SK-N-SH treated with all-trans-retinoic acid at 6 μM for 48 hours (cell line): ENCODE measurements at regions not wholly inside any gene's neighbourhood (a gene's known extent, or its start where the extent isn't known, plus 50 kb on each side); places are given as distances from the start of the nearest gene placed in this dataset.
"Not testable (repeated sequence)": the region's sequence is repeated elsewhere in the genome, so short reads cannot be mapped to it uniquely, and the experiment has no call there.

Source experiments
- ATAC-seq: fragments of 200-7000 bp; cut with Tn5 transposase; 3 replicates; pipeline ENCODE4 v1.9.1; 2020; ENCODE audit warnings: mild to moderate bottlenecking, moderate library complexity
- ARNTL ChIP-seq: fragments of 450-650 bp; formaldehyde crosslinking; IDR thresholded peaks from 2 replicates; pipeline ENCODE4 v1.5.0; 2020; ENCODE audit warnings: low read depth, mild to moderate bottlenecking, moderate library complexity, borderline replicate concordance
- BACH2 ChIP-seq: fragments of 250-450 bp; sonication (Bioruptor Pico); IDR thresholded peaks from 2 replicates; pipeline ENCODE4 v1.9.0; 2021; ENCODE audit warnings: mild to moderate bottlenecking, borderline replicate concordance
- CREB5 ChIP-seq: fragments of 250-450 bp; sonication (Bioruptor Pico); IDR thresholded peaks from 2 replicates; pipeline ENCODE4 v1.5.1; 2020; ENCODE audit warnings: low read depth, mild to moderate bottlenecking, moderate library complexity
- CSDC2 ChIP-seq: fragments of 250-450 bp; sonication (Bioruptor Pico); IDR thresholded peaks from 2 replicates; pipeline ENCODE4 v1.5.0; 2020; ENCODE audit warnings: mild to moderate bottlenecking, moderate library complexity
- CSRNP3 ChIP-seq: fragments of 250-450 bp; sonication (Bioruptor Pico); IDR thresholded peaks from 2 replicates; pipeline ENCODE4 v1.5.1; 2021; ENCODE audit warnings: mild to moderate bottlenecking, moderate library complexity
- ISL1 ChIP-seq: fragments of 250-450 bp; sonication (Bioruptor Pico); IDR thresholded peaks from 2 replicates; pipeline ENCODE4 v2.1.2; 2022; ENCODE audit warnings: mild to moderate bottlenecking, moderate library complexity
- PATZ1 ChIP-seq: fragments of 250-450 bp; sonication (Bioruptor Pico); IDR thresholded peaks from 2 replicates; pipeline ENCODE4 v1.8.0; 2020; ENCODE audit warnings: mild to moderate bottlenecking, moderate library complexity, borderline replicate concordance
- POU6F1 ChIP-seq: fragments of 250-450 bp; sonication (Bioruptor Pico); IDR thresholded peaks from 2 replicates; pipeline ENCODE4 v1.8.0; 2021; ENCODE audit warnings: low read depth, mild to moderate bottlenecking, moderate library complexity, borderline replicate concordance
- PPARA ChIP-seq: fragments of 250-450 bp; sonication (Bioruptor Pico); IDR thresholded peaks from 2 replicates; pipeline ENCODE4 v1.5.0; 2020; ENCODE audit warnings: mild to moderate bottlenecking, borderline replicate concordance
- RARB ChIP-seq: fragments of 250-450 bp; sonication (Bioruptor Pico); IDR thresholded peaks from 2 replicates; pipeline ENCODE4 v1.8.0; 2021; ENCODE audit warnings: mild to moderate bottlenecking, moderate library complexity
- SNAI2 ChIP-seq: fragments of 250-450 bp; sonication (Bioruptor Pico); IDR thresholded peaks from 2 replicates; pipeline ENCODE4 v1.5.0; 2020; ENCODE audit warnings: mild to moderate bottlenecking, moderate library complexity
- TCF4 ChIP-seq: fragments of 250-450 bp; sonication (Bioruptor Pico); IDR thresholded peaks from 2 replicates; pipeline ENCODE4 v1.8.0; 2021; ENCODE audit warnings: mild to moderate bottlenecking, moderate library complexity, borderline replicate concordance
- TOX ChIP-seq: fragments of 250-450 bp; sonication (Bioruptor Pico); IDR thresholded peaks from 2 replicates; pipeline ENCODE4 v1.8.0; 2021; ENCODE audit warnings: mild to moderate bottlenecking, moderate library complexity, borderline replicate concordance
- TSHZ2 ChIP-seq: fragments of 250-450 bp; sonication (Bioruptor Pico); IDR thresholded peaks from 2 replicates; pipeline ENCODE4 v1.5.0; 2020; ENCODE audit warnings: mild to moderate bottlenecking, moderate library complexity
- ZC3H10 ChIP-seq: fragments of 250-450 bp; sonication (Bioruptor Pico); IDR thresholded peaks from 2 replicates; pipeline ENCODE4 v1.5.1; 2021; ENCODE audit warnings: mild to moderate bottlenecking, moderate library complexity
- ZFP3 ChIP-seq: fragments of 250-450 bp; sonication (Bioruptor Pico); IDR thresholded peaks from 2 replicates; pipeline ENCODE4 v1.5.0; 2020; ENCODE audit warnings: mild to moderate bottlenecking, moderate library complexity
- ZFP30 ChIP-seq: fragments of 450-650 bp; formaldehyde crosslinking; IDR thresholded peaks from 2 replicates; pipeline ENCODE4 v1.5.0; 2022; ENCODE audit warnings: mild to moderate bottlenecking, moderate library complexity
- ZNF70 ChIP-seq: fragments of 450-650 bp; formaldehyde crosslinking; IDR thresholded peaks from 2 replicates; pipeline ENCODE4 v1.5.0; 2020; ENCODE audit warnings: mild to moderate bottlenecking, moderate library complexity
- ZNF8 ChIP-seq: fragments of 450-650 bp; formaldehyde crosslinking; IDR thresholded peaks from 2 replicates; pipeline ENCODE4 v1.5.0; 2020; ENCODE audit warnings: mild to moderate bottlenecking, moderate library complexity

- not testable (repeated sequence) for ATAC-seq
Observed at GRCh38 chr13:20304061-20304460, 71.9 kb upstream of the GJB6 start.

- no peak for ATAC-seq
- TF ChIP-seq TOX (CRISPR knock-in tag): no peak
- TF ChIP-seq CSRNP3 (CRISPR knock-in tag): no peak
- TF ChIP-seq BACH2 (CRISPR knock-in tag): no peak
- no peak for TF ChIP-seq CREB5 (CRISPR knock-in tag)
- no peak for TF ChIP-seq ISL1
- no peak for TF ChIP-seq TSHZ2 (CRISPR knock-in tag)
- TF ChIP-seq RARB (CRISPR knock-in tag): no peak
- no peak for TF ChIP-seq ZFP3 (CRISPR knock-in tag)
- no peak for TF ChIP-seq SNAI2 (CRISPR knock-in tag)
- TF ChIP-seq ZNF8 (CRISPR knock-in tag): no peak
- TF ChIP-seq CSDC2 (CRISPR knock-in tag): no peak
- TF ChIP-seq PATZ1 (CRISPR knock-in tag): no peak
- no peak for TF ChIP-seq ZC3H10
- no peak for TF ChIP-seq ZNF70 (CRISPR knock-in tag)
- no peak for TF ChIP-seq PPARA (CRISPR knock-in tag)
- TF ChIP-seq POU6F1 (CRISPR knock-in tag): no peak
- TF ChIP-seq TCF4 (CRISPR knock-in tag): no peak
- TF ChIP-seq ZFP30 (CRISPR knock-in tag): no peak
Observed at GRCh38 chr13:20303636-20304035, 71.5 kb upstream of the GJB6 start.

GRCh38 chr13:20301403-20302071 lies 69.4 kb upstream of the GJB6 start:
- peak; percentile 24; the same call in 2 of the 3 replicates for ATAC-seq
- TF ChIP-seq SNAI2 (CRISPR knock-in tag) (no peak), CREB5 (CRISPR knock-in tag) (no peak), TSHZ2 (CRISPR knock-in tag) (no peak), TCF4 (CRISPR knock-in tag) (no peak), ARNTL (CRISPR knock-in tag) (no peak), BACH2 (CRISPR knock-in tag) (no peak)
